SK-N-SH (cell line): ENCODE measurements at regions not wholly inside any gene's neighbourhood (a gene's known extent, or its start where the extent isn't known, plus 50 kb on each side); places are given as distances from the start of the nearest gene placed in this dataset.

Experiments used
- EP300 ChIP-seq, 2 experiments: IDR thresholded peaks; 2 replicates each; pipeline versions ENCODE4 v1.4.0 to v1.6.1; 2012; ENCODE audit warnings: borderline replicate concordance in 1 of 2, low read depth in 1 of 2, low read length in 1 of 2
- FOSL2 ChIP-seq: IDR thresholded peaks from 2 replicates; pipeline ENCODE4 v1.4.0; 2012; ENCODE audit warnings: low read depth, mild to moderate bottlenecking, moderate library complexity, borderline replicate concordance
- JUND ChIP-seq: IDR thresholded peaks from 2 replicates; pipeline ENCODE4 v1.4.0; 2012
- MXI1 ChIP-seq: IDR thresholded peaks from 2 replicates; pipeline ENCODE4 v1.6.1; 2012; ENCODE audit warnings: mild to moderate bottlenecking, low read depth, low read length, improper control_type of control experiment
- SMC3 ChIP-seq: IDR thresholded peaks from 2 replicates; pipeline ENCODE4 v1.6.1; 2012; ENCODE audit warnings: low read depth, low read length, improper control_type of control experiment
- YY1 ChIP-seq: IDR thresholded peaks from 2 replicates; pipeline ENCODE4 v1.4.0; 2012; ENCODE audit warnings: low read depth, mild to moderate bottlenecking
- TF ChIP-seq, protein P1 (sequence below): fragments of 200-600 bp; sonication (generic); IDR thresholded peaks from 2 replicates; pipeline ENCODE4 v1.6.1; 2017; ENCODE audit warnings: antibody characterized with exemption, mild to moderate bottlenecking, moderate library complexity
- TF ChIP-seq, protein P2 (sequence below): fragments of 150-350 bp; IDR thresholded peaks from 2 replicates; pipeline ENCODE4 v1.6.1; 2017; ENCODE audit warnings: antibody characterized with exemption, low read length, low read depth, borderline replicate concordance

DNA sequence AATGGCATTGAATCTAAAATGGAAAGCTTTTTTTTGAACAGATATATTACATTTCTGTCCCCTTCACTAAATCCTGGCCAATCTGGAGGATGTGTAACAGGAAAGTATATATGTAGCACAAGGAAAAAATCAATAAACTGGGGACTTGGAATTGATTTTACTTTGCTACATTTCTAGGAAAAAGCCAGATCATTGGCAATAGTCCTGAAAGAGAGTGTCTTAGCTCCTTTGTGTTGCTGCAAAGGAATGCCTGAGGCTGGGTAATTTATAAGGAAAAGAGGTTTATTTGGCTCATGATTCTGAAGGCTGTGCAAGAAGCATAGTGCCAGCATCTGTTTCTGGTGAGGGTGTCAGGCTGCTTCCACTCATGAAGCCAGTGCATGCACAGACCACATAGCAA, 574.9 kb downstream of the HTR1B start:
- TF ChIP-seq JUND (no peak), EP300 (IDR thresholded peaks at IDR 0.05; ENCODE audit: borderline replicate concordance in 1 of 2, low read depth in 1 of 2, low read length in 1 of 2) (no peak), YY1 (no peak), FOSL2 (no peak), MXI1 (no peak), SMC3 (no peak)
- TF ChIP-seq, protein P1, sequence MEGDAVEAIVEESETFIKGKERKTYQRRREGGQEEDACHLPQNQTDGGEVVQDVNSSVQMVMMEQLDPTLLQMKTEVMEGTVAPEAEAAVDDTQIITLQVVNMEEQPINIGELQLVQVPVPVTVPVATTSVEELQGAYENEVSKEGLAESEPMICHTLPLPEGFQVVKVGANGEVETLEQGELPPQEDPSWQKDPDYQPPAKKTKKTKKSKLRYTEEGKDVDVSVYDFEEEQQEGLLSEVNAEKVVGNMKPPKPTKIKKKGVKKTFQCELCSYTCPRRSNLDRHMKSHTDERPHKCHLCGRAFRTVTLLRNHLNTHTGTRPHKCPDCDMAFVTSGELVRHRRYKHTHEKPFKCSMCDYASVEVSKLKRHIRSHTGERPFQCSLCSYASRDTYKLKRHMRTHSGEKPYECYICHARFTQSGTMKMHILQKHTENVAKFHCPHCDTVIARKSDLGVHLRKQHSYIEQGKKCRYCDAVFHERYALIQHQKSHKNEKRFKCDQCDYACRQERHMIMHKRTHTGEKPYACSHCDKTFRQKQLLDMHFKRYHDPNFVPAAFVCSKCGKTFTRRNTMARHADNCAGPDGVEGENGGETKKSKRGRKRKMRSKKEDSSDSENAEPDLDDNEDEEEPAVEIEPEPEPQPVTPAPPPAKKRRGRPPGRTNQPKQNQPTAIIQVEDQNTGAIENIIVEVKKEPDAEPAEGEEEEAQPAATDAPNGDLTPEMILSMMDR, result no peak
- TF ChIP-seq, protein P2, sequence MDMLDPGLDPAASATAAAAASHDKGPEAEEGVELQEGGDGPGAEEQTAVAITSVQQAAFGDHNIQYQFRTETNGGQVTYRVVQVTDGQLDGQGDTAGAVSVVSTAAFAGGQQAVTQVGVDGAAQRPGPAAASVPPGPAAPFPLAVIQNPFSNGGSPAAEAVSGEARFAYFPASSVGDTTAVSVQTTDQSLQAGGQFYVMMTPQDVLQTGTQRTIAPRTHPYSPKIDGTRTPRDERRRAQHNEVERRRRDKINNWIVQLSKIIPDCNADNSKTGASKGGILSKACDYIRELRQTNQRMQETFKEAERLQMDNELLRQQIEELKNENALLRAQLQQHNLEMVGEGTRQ, result no peak
